Vagina (tissue), 2 donors: ENCODE measurements at regions not wholly inside any gene's neighbourhood (a gene's known extent, or its start where the extent isn't known, plus 50 kb on each side); places are given as distances from the start of the nearest gene placed in this dataset.

Source experiments
- CTCF ChIP-seq, 3 experiments: fragments of 450-650 bp in 2 of 3; fragments of 200-600 bp in 1 of 3; sonication (generic) in 1 of 3; IDR thresholded peaks; one replicate each; pipeline ENCODE4 v1.5.1; 2017 to 2019; ENCODE audit warnings: antibody characterized with exemption in 3 of 3, mild to moderate bottlenecking in 2 of 3, moderate library complexity in 2 of 3
- POLR2A ChIP-seq, 2 donors: fragments of 450-650 bp; IDR thresholded peaks; one replicate each; pipeline ENCODE4 v1.6.1; 2017; ENCODE audit warnings: antibody characterized with exemption in 2 of 2, mild to moderate bottlenecking in 2 of 2, moderate library complexity in 2 of 2
- POLR2AphosphoS5 ChIP-seq, 2 donors: sonication (generic); formaldehyde crosslinking; IDR thresholded peaks; one replicate each; pipeline ENCODE4 v1.9.0; 2017; ENCODE audit warnings: antibody characterized with exemption in 2 of 2, mild to moderate bottlenecking in 2 of 2, low read depth in 1 of 2; ENCODE audit not compliant: insufficient read depth in 1 of 2

DNA sequence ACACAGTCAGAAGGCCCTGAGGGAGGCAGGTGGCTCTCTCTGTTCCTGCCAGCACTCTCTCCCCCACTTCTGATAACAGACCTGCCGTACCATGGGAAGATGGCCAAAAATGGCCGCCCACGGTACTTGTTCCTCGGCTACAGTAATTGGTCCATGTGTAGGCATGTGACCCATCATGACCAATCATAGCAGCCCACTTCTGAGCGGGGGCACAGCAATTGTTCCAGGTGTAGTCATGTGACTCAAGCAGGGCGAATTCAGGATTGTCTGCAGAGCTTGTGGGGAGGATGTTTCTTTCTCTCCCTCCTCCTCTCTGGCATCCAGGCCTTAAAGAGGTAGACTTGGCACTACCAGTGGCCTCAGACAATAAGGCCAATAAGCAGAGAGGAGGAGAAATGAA is 250.4 kb downstream of the MRTFB start:
- TF ChIP-seq CTCF (IDR thresholded peaks at IDR 0.05) = no peak
- no peak for TF ChIP-seq POLR2A (IDR thresholded peaks at IDR 0.05)
- no peak for TF ChIP-seq POLR2AphosphoS5 (IDR thresholded peaks at IDR 0.05; ENCODE audit: insufficient read depth in 1 of 2, low read depth in 1 of 2)
